Loucy (cell line): ENCODE measurements at regions not wholly inside any gene's neighbourhood (a gene's known extent, or its start where the extent isn't known, plus 50 kb on each side); places are given as distances from the start of the nearest gene placed in this dataset.

Experiments used
- CTCF ChIP-seq: fragments of 200-600 bp; sonication (generic); conservative IDR thresholded peaks from 2 replicates; pipeline ENCODE4 v1.5.1; 2014; ENCODE audit warnings: mild to moderate bottlenecking, antibody characterized with exemption, low read length
- EZH2phosphoT487 ChIP-seq: fragments of 200-600 bp; IDR thresholded peaks from 2 replicates; pipeline ENCODE4 v1.6.1; 2018; ENCODE audit warnings: antibody characterized with exemption, mild to moderate bottlenecking, moderate library complexity, borderline replicate concordance

DNA sequence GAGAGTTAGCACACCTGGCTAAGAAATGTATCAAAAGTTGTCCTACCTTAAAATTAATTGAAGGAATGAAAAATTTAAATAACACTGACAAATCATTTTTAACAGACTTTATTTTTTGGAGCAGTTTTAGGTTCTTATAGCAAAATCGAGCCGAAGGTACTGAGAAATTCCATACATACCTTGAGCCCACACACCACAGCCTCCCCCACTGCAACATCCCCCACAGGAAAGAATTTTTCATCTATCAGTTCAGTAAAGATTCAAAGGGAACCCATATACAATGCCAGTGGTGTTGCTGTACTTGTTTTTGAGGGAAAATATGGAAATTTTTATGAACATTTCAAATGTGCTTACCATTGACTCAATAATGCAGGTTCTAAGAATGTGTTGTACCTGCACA lies 169.8 kb upstream of the HS6ST1 start:
- no peak for TF ChIP-seq CTCF
- no peak for TF ChIP-seq EZH2phosphoT487
